GM18951 (cell line): ENCODE measurements at regions not wholly inside any gene's neighbourhood (a gene's known extent, or its start where the extent isn't known, plus 50 kb on each side); places are given as distances from the start of the nearest gene placed in this dataset.
"Not testable (repeated sequence)": the region's sequence is repeated elsewhere in the genome, so short reads cannot be mapped to it uniquely, and the experiment has no call there.

Experiments used
- POLR2A ChIP-seq: IDR thresholded peaks from 4 replicates; pipeline ENCODE4 v1.6.1; 2011; ENCODE audit warnings: mild to moderate bottlenecking; ENCODE audit not compliant: insufficient read length, insufficient read depth; ENCODE audit errors: extremely low read depth
- in situ Hi-C: fragments of 300-500 bp; cut with MboI; formaldehyde crosslinking; loops from one replicate; pipeline ENCODE4 v1.12.0; 2022; ENCODE audit warnings: low sequenced_read_pairs, mixed read lengths, inconsistent platforms; ENCODE audit not compliant: unreplicated experiment

GRCh38 chr13:84096216-84096615 is 213.9 kb upstream of the SLITRK1 start:
- no peak for TF ChIP-seq POLR2A
- in situ Hi-C loops = no loop called here

- no peak for TF ChIP-seq POLR2A
- in situ Hi-C loops = no loop called here
Measured at GRCh38 chr13:84088996-84089395, 206.7 kb upstream of the SLITRK1 start.

GRCh38 chr13:84086847-84087162 is 204.5 kb upstream of the SLITRK1 start:
- in situ Hi-C loops = no loop called here
- no peak for TF ChIP-seq POLR2A

- in situ Hi-C loops = not testable (repeated sequence)
Measured at GRCh38 chr13:84086098-84086846, 204.0 kb upstream of the SLITRK1 start.

GRCh38 chr13:84082462-84082861 is 200.2 kb upstream of the SLITRK1 start:
- in situ Hi-C loops = no loop called here
- TF ChIP-seq POLR2A = no peak

GRCh38 chr13:84080748-84081530 is 198.7 kb upstream of the SLITRK1 start:
- in situ Hi-C loops = no loop called here

GRCh38 chr13:84077271-84077670 is 195.0 kb upstream of the SLITRK1 start:
- TF ChIP-seq POLR2A = no peak
- in situ Hi-C loops = no loop called here

More at GRCh38 chr13:84080748-84081530, 198.7 kb upstream of the SLITRK1 start:
- TF ChIP-seq POLR2A = no peak

GRCh38 chr13:84076280-84076679 is 194.0 kb upstream of the SLITRK1 start:
- no peak for TF ChIP-seq POLR2A
- in situ Hi-C loops = no loop called here

- in situ Hi-C loops = no loop called here
- no peak for TF ChIP-seq POLR2A
Measured at GRCh38 chr13:84050536-84050935, 168.3 kb upstream of the SLITRK1 start.

- no peak for TF ChIP-seq POLR2A
- in situ Hi-C loops = no loop called here
Measured at GRCh38 chr13:84049443-84050219, 167.4 kb upstream of the SLITRK1 start.

- in situ Hi-C loops = no loop called here
- TF ChIP-seq POLR2A = no peak
Measured at GRCh38 chr13:84044805-84045204, 162.5 kb upstream of the SLITRK1 start.

GRCh38 chr13:84038001-84038400 is 155.7 kb upstream of the SLITRK1 start:
- in situ Hi-C loops = no loop called here

GRCh38 chr13:84032116-84032515 is 149.8 kb upstream of the SLITRK1 start:
- TF ChIP-seq POLR2A = no peak
- in situ Hi-C loops = no loop called here

More at GRCh38 chr13:84038001-84038400, 155.7 kb upstream of the SLITRK1 start:
- no peak for TF ChIP-seq POLR2A
